Glutamatergic neuron (in vitro differentiated cells): ENCODE measurements at regions not wholly inside any gene's neighbourhood (a gene's known extent, or its start where the extent isn't known, plus 50 kb on each side); places are given as distances from the start of the nearest gene placed in this dataset.

ENCODE experiments used
- DNase-seq: peaks from one replicate; pipeline ENCODE4 v3.0.0; 2022
- H3K27ac Mint-ChIP-seq: one replicate; pipeline ENCODE4 v1.8.0; 2020; ENCODE audit warnings: mild to moderate bottlenecking, mixed read lengths, inconsistent platforms; ENCODE audit not compliant: unreplicated experiment
- H3K27me3 Mint-ChIP-seq: one replicate; pipeline ENCODE4 v1.8.0; 2020; ENCODE audit warnings: mild to moderate bottlenecking, moderate library complexity, mixed read lengths, inconsistent platforms; ENCODE audit not compliant: unreplicated experiment
- H3K36me3 Mint-ChIP-seq: one replicate; pipeline ENCODE4 v1.8.0; 2020; ENCODE audit warnings: mild to moderate bottlenecking, mixed read lengths, inconsistent platforms; ENCODE audit not compliant: unreplicated experiment
- H3K4me1 Mint-ChIP-seq: one replicate; pipeline ENCODE4 v1.8.0; 2020; ENCODE audit warnings: mild to moderate bottlenecking, low read depth, mixed read lengths, inconsistent platforms; ENCODE audit not compliant: unreplicated experiment
- H3K4me3 Mint-ChIP-seq: one replicate; pipeline ENCODE4 v1.8.0; 2020; ENCODE audit warnings: mild to moderate bottlenecking, mixed read lengths, inconsistent platforms; ENCODE audit not compliant: unreplicated experiment
- H3K9me3 Mint-ChIP-seq: one replicate; pipeline ENCODE4 v1.8.0; 2020; ENCODE audit warnings: mild to moderate bottlenecking, moderate library complexity, mixed read lengths, inconsistent platforms; ENCODE audit not compliant: unreplicated experiment
- TF ChIP-seq, protein P1 (sequence below): fragments of 200-600 bp; sonication (generic); IDR thresholded peaks from one replicate; pipeline ENCODE4 v1.5.0; 2021; ENCODE audit not compliant: partially characterized antibody, unreplicated experiment

DNA sequence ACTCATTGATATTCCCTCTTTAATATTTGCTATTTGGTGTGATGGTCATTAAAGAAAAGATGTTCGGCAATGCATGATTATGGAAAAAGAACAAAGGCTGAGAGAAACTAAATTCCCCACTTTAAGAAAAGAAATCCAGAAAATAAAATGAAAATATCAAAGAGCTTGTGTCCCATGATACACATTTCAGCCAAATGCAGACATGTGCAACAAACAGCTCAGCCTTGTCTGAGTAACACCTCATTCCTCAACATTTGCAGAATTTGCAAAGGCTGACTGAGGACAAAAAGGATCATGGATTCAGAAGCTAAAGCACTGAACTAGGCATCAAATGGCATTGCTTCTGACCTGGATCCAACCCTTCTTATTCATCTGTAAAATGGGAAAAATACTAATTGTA lies 281.0 kb downstream of the RAB28 start:
- TF ChIP-seq, protein P1, sequence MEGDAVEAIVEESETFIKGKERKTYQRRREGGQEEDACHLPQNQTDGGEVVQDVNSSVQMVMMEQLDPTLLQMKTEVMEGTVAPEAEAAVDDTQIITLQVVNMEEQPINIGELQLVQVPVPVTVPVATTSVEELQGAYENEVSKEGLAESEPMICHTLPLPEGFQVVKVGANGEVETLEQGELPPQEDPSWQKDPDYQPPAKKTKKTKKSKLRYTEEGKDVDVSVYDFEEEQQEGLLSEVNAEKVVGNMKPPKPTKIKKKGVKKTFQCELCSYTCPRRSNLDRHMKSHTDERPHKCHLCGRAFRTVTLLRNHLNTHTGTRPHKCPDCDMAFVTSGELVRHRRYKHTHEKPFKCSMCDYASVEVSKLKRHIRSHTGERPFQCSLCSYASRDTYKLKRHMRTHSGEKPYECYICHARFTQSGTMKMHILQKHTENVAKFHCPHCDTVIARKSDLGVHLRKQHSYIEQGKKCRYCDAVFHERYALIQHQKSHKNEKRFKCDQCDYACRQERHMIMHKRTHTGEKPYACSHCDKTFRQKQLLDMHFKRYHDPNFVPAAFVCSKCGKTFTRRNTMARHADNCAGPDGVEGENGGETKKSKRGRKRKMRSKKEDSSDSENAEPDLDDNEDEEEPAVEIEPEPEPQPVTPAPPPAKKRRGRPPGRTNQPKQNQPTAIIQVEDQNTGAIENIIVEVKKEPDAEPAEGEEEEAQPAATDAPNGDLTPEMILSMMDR: no peak
- no peak overlapping the region for H3K4me3 Mint-ChIP-seq
- no peak for DNase-seq

DNA sequence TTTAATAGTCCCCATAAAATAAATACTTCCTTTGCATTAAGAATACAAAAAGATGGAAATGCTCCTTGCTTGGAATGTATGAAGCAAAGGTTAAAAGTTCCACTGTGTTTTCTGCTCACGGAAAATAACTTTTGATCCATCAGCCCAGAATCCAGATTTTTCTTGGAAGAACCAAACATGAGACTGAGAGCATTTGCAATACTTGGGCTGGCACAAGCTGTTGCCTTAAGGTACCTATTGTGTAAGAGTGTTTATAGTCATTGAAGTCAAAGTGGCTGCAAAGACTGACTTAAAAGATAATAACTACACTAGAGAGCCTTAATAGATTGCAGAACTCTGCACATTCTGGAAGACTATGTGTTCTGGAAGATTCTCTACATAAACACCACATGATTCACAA lies 281.4 kb downstream of the RAB28 start:
- no peak for DNase-seq
- no peaks in the 10 kb centered on the region for H3K9me3 Mint-ChIP-seq
- TF ChIP-seq, protein P1: no peak
- H3K27ac Mint-ChIP-seq: no peak overlapping the region
- no peaks in the 10 kb centered on the region for H3K27me3 Mint-ChIP-seq
- no peaks in the 10 kb centered on the region for H3K36me3 Mint-ChIP-seq
- no peak overlapping the region for H3K4me3 Mint-ChIP-seq
- no peaks in the 10 kb centered on the region for H3K4me1 Mint-ChIP-seq

More for the DNA sequence above, 281.0 kb downstream of the RAB28 start:
- H3K4me1 Mint-ChIP-seq: no peaks in the 10 kb centered on the region
- no peaks in the 10 kb centered on the region for H3K36me3 Mint-ChIP-seq
- no peaks in the 10 kb centered on the region for H3K27me3 Mint-ChIP-seq
- no peaks in the 10 kb centered on the region for H3K9me3 Mint-ChIP-seq
- no peak overlapping the region for H3K27ac Mint-ChIP-seq

DNA sequence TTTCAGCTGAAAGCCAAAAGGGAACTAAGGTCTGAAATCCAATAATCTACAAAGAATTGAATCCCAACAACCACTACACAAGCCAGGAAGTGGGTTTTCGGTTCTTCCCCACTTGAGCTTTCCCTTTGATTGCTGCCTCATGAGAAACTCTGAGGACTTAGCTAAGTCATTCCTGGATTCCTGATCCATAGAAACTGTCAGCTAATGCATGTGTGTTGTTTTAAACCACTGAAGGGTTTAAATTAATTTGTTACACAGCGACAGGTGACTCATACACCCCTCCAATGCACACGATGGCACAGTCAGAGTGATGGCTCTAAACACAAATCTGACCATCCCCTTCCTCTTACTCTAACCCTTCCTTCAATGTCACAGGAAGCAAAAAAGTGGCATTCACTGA lies 282.9 kb downstream of the RAB28 start:
- Mint-ChIP-seq H3K27ac (no peak overlapping the region), H3K4me3 (no peak overlapping the region), H3K36me3 (no peaks in the 10 kb centered on the region), H3K27me3 (no peaks in the 10 kb centered on the region), H3K4me1 (no peaks in the 10 kb centered on the region), H3K9me3 (no peaks in the 10 kb centered on the region)
- TF ChIP-seq, protein P1: no peak
- no peak for DNase-seq

DNA sequence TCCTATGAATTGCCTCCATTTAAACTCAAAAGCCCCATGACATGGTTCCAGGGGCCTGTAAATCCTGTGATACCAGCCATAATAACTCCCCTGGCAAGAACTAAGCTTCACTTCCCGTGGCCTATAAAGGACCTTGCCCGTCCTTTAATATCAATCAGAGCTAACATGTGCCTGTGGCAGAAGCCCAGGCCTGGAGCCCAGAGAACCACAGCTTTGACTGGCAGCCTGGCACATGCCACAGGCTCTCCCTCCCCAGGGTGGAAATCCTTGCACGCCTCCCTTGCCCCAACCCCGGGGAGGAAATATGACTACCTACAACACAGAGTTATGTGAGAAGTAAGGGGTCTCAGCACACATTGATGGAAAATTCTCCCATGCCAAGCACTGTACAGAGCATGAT lies 287.4 kb downstream of the RAB28 start:
- H3K4me1 Mint-ChIP-seq: no peaks in the 10 kb centered on the region
- no peak overlapping the region for H3K4me3 Mint-ChIP-seq
- peaks cover 2% of the 10 kb centered on the region for H3K9me3 Mint-ChIP-seq
- no peaks in the 10 kb centered on the region for H3K36me3 Mint-ChIP-seq
- DNase-seq: no peak
- no peaks in the 10 kb centered on the region for H3K27me3 Mint-ChIP-seq
- no peak overlapping the region for H3K27ac Mint-ChIP-seq
- TF ChIP-seq, protein P1: no peak

DNA sequence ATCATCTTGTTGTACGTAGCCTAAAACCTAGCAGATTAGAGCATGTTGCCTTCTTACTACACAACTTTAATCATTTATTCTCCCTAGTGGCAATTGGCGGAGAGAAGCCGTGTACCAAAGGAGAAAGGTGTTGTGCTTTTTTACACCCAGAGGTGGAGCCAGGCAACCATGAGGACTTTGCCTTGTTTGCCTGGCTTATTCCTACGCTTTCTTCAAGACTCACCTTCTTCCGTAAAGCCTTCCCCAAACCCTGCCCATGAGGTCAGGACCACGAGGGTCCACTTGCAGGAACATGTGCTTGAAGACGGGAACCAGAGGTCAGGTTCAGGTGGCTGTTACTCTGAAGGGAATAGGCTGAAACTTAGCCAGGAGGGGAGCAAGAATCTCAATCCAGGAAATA lies 290.5 kb downstream of the RAB28 start:
- DNase-seq: no peak
- TF ChIP-seq, protein P1: no peak
- Mint-ChIP-seq H3K4me1 (no peaks in the 10 kb centered on the region), H3K36me3 (no peaks in the 10 kb centered on the region), H3K4me3 (no peak overlapping the region), H3K27me3 (no peaks in the 10 kb centered on the region), H3K27ac (no peak overlapping the region), H3K9me3 (peaks cover 2% of the 10 kb centered on the region)
